Fibroblast of skin of right biceps (primary cell): ENCODE measurements at regions not wholly inside any gene's neighbourhood (a gene's known extent, or its start where the extent isn't known, plus 50 kb on each side); places are given as distances from the start of the nearest gene placed in this dataset.

Experiments
- DNase-seq: peaks from one replicate; pipeline ENCODE4 v3.0.0-alpha.2; 2013

GRCh38 chr12:102592134-102592533 is 111.8 kb upstream of the IGF1 start:
- no peak for DNase-seq

- peak; percentile 45 for DNase-seq
These were observed 92.9 kb upstream of the IGF1 start for GRCh38 chr12:102573237-102573636.

GRCh38 chr12:102571889-102572288 is 91.5 kb upstream of the IGF1 start:
- peak; percentile 17 for DNase-seq

- DNase-seq, result no peak
These were observed 89.9 kb upstream of the IGF1 start for GRCh38 chr12:102570256-102570655.

GRCh38 chr12:102569803-102570202 is 89.4 kb upstream of the IGF1 start:
- DNase-seq, result no peak

GRCh38 chr12:102568276-102568675 is 87.9 kb upstream of the IGF1 start:
- DNase-seq, result peak; percentile 71

GRCh38 chr12:102567031-102567985 is 86.9 kb upstream of the IGF1 start:
- peak; percentile 94 for DNase-seq

- no peak for DNase-seq
These were observed 85.2 kb upstream of the IGF1 start for GRCh38 chr12:102565555-102565954.

- DNase-seq, result no peak
These were observed 83.7 kb upstream of the IGF1 start for GRCh38 chr12:102564026-102564425.

GRCh38 chr12:102562836-102563425 is 82.6 kb upstream of the IGF1 start:
- peak; percentile 28 for DNase-seq

GRCh38 chr12:102551186-102551585 is 70.8 kb upstream of the IGF1 start:
- no peak for DNase-seq

- no peak for DNase-seq
These were observed 69.3 kb upstream of the IGF1 start for GRCh38 chr12:102549691-102550090.

GRCh38 chr12:102548543-102548942 is 68.2 kb upstream of the IGF1 start:
- no peak for DNase-seq

GRCh38 chr12:102543494-102544485 is 63.4 kb upstream of the IGF1 start:
- DNase-seq, result peak; percentile 38

- DNase-seq, result no peak
These were observed 62.6 kb upstream of the IGF1 start for GRCh38 chr12:102542816-102543440.

- DNase-seq, result peak; percentile 56
These were observed 60.5 kb upstream of the IGF1 start for GRCh38 chr12:102540815-102541385.

GRCh38 chr12:102539651-102540553 is 59.5 kb upstream of the IGF1 start:
- peak; percentile 96 for DNase-seq

- no peak for DNase-seq
These were observed 54.9 kb upstream of the IGF1 start for GRCh38 chr12:102535306-102535705.

- peak; percentile 76 for DNase-seq
These were observed 54.5 kb upstream of the IGF1 start for GRCh38 chr12:102534899-102535298.

- DNase-seq, result peak; percentile 21
These were observed 53.3 kb upstream of the IGF1 start for GRCh38 chr12:102533483-102534215.
